Liver (tissue), 3 donors: ENCODE measurements at regions not wholly inside any gene's neighbourhood (a gene's known extent, or its start where the extent isn't known, plus 50 kb on each side); places are given as distances from the start of the nearest gene placed in this dataset.

Experiments used
- EGR1 ChIP-seq, 2 donors: IDR thresholded peaks; 2 replicates each; pipeline ENCODE4 v1.6.1; 2016 to 2018; ENCODE audit warnings: antibody characterized with exemption in 2 of 2, low read depth in 2 of 2
- FOXA1 ChIP-seq: IDR thresholded peaks from 2 replicates; pipeline ENCODE4 v1.6.1; 2016; ENCODE audit warnings: antibody characterized with exemption
- RAD21 ChIP-seq, 2 donors: IDR thresholded peaks; 2 replicates each; pipeline ENCODE4 v1.6.1; 2016; ENCODE audit warnings: antibody characterized with exemption in 2 of 2, mild to moderate bottlenecking in 2 of 2
- SP1 ChIP-seq: IDR thresholded peaks from 2 replicates; pipeline ENCODE4 v1.6.1; 2018; ENCODE audit warnings: antibody characterized with exemption, mild to moderate bottlenecking
- TF ChIP-seq, protein P1 (sequence below): IDR thresholded peaks from 2 replicates; pipeline ENCODE4 v1.6.1; 2016; ENCODE audit warnings: antibody characterized with exemption
- TF ChIP-seq, protein P2 (sequence below): fragments of 150-350 bp; IDR thresholded peaks from 2 replicates; pipeline ENCODE4 v1.5.1; 2017; ENCODE audit warnings: improper control_type of control experiment, low read depth, low read length; ENCODE audit not compliant: missing input control
- TF ChIP-seq, protein P3 (sequence below): IDR thresholded peaks from 2 replicates; pipeline ENCODE4 v1.6.1; 2016; ENCODE audit warnings: antibody characterized with exemption
- donor health status: healthy.
- donor health status: healthy.

DNA sequence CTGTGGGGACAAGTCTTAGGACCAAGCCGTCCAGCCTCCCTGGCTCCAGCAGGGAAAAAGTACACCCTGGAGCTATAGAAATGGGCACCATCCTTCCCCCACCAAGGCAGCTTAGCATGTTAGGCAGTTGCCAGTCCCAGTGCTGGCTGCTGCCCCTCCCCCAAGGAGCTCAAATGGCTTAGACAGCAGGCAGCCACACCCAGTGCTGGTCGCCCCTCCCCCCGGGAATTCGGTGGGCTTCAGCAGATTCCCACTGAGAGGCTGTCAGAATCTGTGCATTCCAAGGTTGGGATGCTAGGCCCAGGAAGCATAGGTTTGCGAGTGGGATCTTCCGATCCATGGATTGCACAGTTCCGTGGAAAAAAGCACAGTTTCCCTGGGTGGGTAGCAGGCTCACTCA lies 105.2 kb upstream of the ITGA1 start:
- TF ChIP-seq FOXA1 (no peak), RAD21 (IDR thresholded peaks at IDR 0.05) (no peak), EGR1 (IDR thresholded peaks at IDR 0.05; ENCODE audit: low read depth in 2 of 2) (no peak), SP1 (no peak)
- TF ChIP-seq, protein P1, sequence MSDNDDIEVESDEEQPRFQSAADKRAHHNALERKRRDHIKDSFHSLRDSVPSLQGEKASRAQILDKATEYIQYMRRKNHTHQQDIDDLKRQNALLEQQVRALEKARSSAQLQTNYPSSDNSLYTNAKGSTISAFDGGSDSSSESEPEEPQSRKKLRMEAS: no peak
- TF ChIP-seq, protein P2, sequence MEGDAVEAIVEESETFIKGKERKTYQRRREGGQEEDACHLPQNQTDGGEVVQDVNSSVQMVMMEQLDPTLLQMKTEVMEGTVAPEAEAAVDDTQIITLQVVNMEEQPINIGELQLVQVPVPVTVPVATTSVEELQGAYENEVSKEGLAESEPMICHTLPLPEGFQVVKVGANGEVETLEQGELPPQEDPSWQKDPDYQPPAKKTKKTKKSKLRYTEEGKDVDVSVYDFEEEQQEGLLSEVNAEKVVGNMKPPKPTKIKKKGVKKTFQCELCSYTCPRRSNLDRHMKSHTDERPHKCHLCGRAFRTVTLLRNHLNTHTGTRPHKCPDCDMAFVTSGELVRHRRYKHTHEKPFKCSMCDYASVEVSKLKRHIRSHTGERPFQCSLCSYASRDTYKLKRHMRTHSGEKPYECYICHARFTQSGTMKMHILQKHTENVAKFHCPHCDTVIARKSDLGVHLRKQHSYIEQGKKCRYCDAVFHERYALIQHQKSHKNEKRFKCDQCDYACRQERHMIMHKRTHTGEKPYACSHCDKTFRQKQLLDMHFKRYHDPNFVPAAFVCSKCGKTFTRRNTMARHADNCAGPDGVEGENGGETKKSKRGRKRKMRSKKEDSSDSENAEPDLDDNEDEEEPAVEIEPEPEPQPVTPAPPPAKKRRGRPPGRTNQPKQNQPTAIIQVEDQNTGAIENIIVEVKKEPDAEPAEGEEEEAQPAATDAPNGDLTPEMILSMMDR: no peak
- TF ChIP-seq, protein P3, sequence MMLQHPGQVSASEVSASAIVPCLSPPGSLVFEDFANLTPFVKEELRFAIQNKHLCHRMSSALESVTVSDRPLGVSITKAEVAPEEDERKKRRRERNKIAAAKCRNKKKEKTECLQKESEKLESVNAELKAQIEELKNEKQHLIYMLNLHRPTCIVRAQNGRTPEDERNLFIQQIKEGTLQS: no peak
